Activated T-cell treated with anti-CD3 and anti-CD28 coated beads, Interleukin-2, amount 50 U/mL, for 72 hours (primary cell): ENCODE measurements at regions not wholly inside any gene's neighbourhood (a gene's known extent, or its start where the extent isn't known, plus 50 kb on each side); places are given as distances from the start of the nearest gene placed in this dataset.

Source experiments
- ATAC-seq, 2 donors: fragments of 150-1000 bp; cut with Tn5 transposase; replicated peaks in 1 of 2; 2 replicates each; pipeline ENCODE4 v1.10.0; 2021; ENCODE audit warnings: moderate library complexity in 2 of 2, mild to moderate bottlenecking in 1 of 2
- DNase-seq, 2 donors: peaks; one replicate each; pipeline ENCODE4 v3.0.0; 2021 to 2022; ENCODE audit warnings: mixed read lengths in 1 of 2
- H3K27ac Mint-ChIP-seq: one replicate; pipeline ENCODE4 v1.8.0; 2022; ENCODE audit warnings: mild to moderate bottlenecking, moderate library complexity, mixed read lengths
- H3K27me3 Mint-ChIP-seq: one replicate; pipeline ENCODE4 v1.8.0; 2022; ENCODE audit warnings: low read depth, mixed read lengths
- H3K36me3 Mint-ChIP-seq, 2 donors: one replicate each; pipeline ENCODE4 v1.8.0; 2022; ENCODE audit warnings: mixed read lengths in 2 of 2, mild to moderate bottlenecking in 1 of 2; ENCODE audit not compliant: insufficient read depth in 2 of 2
- H3K4me1 Mint-ChIP-seq: one replicate; pipeline ENCODE4 v1.8.0; 2022; ENCODE audit warnings: low read depth, mixed read lengths
- H3K4me3 Mint-ChIP-seq, 2 donors: one replicate each; pipeline ENCODE4 v1.8.0; 2022; ENCODE audit warnings: mild to moderate bottlenecking in 2 of 2, mixed read lengths in 2 of 2, moderate library complexity in 2 of 2
- H3K9me3 Mint-ChIP-seq, 2 donors: one replicate each; pipeline ENCODE4 v1.8.0; 2022; ENCODE audit warnings: mixed read lengths in 2 of 2

- Mint-ChIP-seq H3K27ac (no peak overlapping the region), H3K4me3 (no peak overlapping the region), H3K36me3 (no peaks in the 10 kb centered on the region), H3K27me3 (peaks cover 11% of the 10 kb centered on the region), H3K9me3 (no peaks in the 10 kb centered on the region), H3K4me1 (peaks cover 17% of the 10 kb centered on the region)
- ATAC-seq = no peak
- DNase-seq = no peak
Measured at GRCh38 chr9:89805571-89806292, 200.9 kb downstream of the GADD45G start.

- H3K27ac Mint-ChIP-seq = no peak overlapping the region
- no peaks in the 10 kb centered on the region for H3K9me3 Mint-ChIP-seq
- peaks cover 17% of the 10 kb centered on the region for H3K4me1 Mint-ChIP-seq
- peaks cover 15% of the 10 kb centered on the region for H3K27me3 Mint-ChIP-seq
- DNase-seq = no peak
- H3K36me3 Mint-ChIP-seq = no peaks in the 10 kb centered on the region
- no peak for ATAC-seq
- H3K4me3 Mint-ChIP-seq = no peak overlapping the region
Measured at GRCh38 chr9:89806371-89807100, 201.7 kb downstream of the GADD45G start.

GRCh38 chr9:89807101-89807395, 202.2 kb downstream of the GADD45G start:
- H3K27me3 Mint-ChIP-seq = peaks cover 10% of the 10 kb centered on the region
- ATAC-seq = no peak
- peaks cover 17% of the 10 kb centered on the region for H3K4me1 Mint-ChIP-seq
- H3K27ac Mint-ChIP-seq = no peak overlapping the region
- no peak for DNase-seq
- no peaks in the 10 kb centered on the region for H3K9me3 Mint-ChIP-seq
- no peak overlapping the region for H3K4me3 Mint-ChIP-seq
- H3K36me3 Mint-ChIP-seq = no peaks in the 10 kb centered on the region

GRCh38 chr9:89807682-89808075, 202.9 kb downstream of the GADD45G start:
- no peaks in the 10 kb centered on the region for H3K36me3 Mint-ChIP-seq
- ATAC-seq (no peak), DNase-seq (no peak)
- H3K4me1 Mint-ChIP-seq = peaks cover 17% of the 10 kb centered on the region
- H3K9me3 Mint-ChIP-seq = no peaks in the 10 kb centered on the region
- H3K4me3 Mint-ChIP-seq = no peak overlapping the region
- no peak overlapping the region for H3K27ac Mint-ChIP-seq
- H3K27me3 Mint-ChIP-seq = peaks cover 6% of the 10 kb centered on the region

GRCh38 chr9:89808076-89808755, 203.4 kb downstream of the GADD45G start:
- ATAC-seq = no peak

GRCh38 chr9:89808756-89809181, 204.0 kb downstream of the GADD45G start:
- Mint-ChIP-seq H3K4me3 (no peak overlapping the region), H3K9me3 (no peaks in the 10 kb centered on the region), H3K36me3 (no peaks in the 10 kb centered on the region), H3K27me3 (peaks cover 14% of the 10 kb centered on the region), H3K4me1 (peaks cover 17% of the 10 kb centered on the region), H3K27ac (no peak overlapping the region)
- no peak for DNase-seq
- no peak for ATAC-seq

More at GRCh38 chr9:89808076-89808755, 203.4 kb downstream of the GADD45G start:
- Mint-ChIP-seq H3K4me1 (peaks cover 17% of the 10 kb centered on the region), H3K27ac (no peak overlapping the region), H3K4me3 (no peak overlapping the region), H3K27me3 (peaks cover 10% of the 10 kb centered on the region), H3K9me3 (no peaks in the 10 kb centered on the region), H3K36me3 (no peaks in the 10 kb centered on the region)
- DNase-seq = no peak

GRCh38 chr9:89810431-89810830, 205.6 kb downstream of the GADD45G start:
- no peak overlapping the region for H3K27ac Mint-ChIP-seq
- no peak overlapping the region for H3K4me3 Mint-ChIP-seq
- ATAC-seq (no peak), DNase-seq (no peak)
- no peaks in the 10 kb centered on the region for H3K36me3 Mint-ChIP-seq
- no peaks in the 10 kb centered on the region for H3K9me3 Mint-ChIP-seq
- H3K4me1 Mint-ChIP-seq = peaks cover 22% of the 10 kb centered on the region
- peaks cover 14% of the 10 kb centered on the region for H3K27me3 Mint-ChIP-seq

GRCh38 chr9:89811356-89811755, 206.5 kb downstream of the GADD45G start:
- Mint-ChIP-seq H3K36me3 (no peaks in the 10 kb centered on the region), H3K9me3 (no peaks in the 10 kb centered on the region), H3K27ac (no peak overlapping the region), H3K4me1 (peaks cover 29% of the 10 kb centered on the region), H3K27me3 (peaks cover 14% of the 10 kb centered on the region), H3K4me3 (no peak overlapping the region)
- no peak for DNase-seq
- no peak for ATAC-seq

GRCh38 chr9:89811886-89812450, 207.2 kb downstream of the GADD45G start:
- H3K9me3 Mint-ChIP-seq = no peaks in the 10 kb centered on the region

GRCh38 chr9:89812556-89813181, 207.9 kb downstream of the GADD45G start:
- Mint-ChIP-seq H3K27ac (no peak overlapping the region), H3K4me3 (no peak overlapping the region), H3K36me3 (no peaks in the 10 kb centered on the region), H3K9me3 (no peaks in the 10 kb centered on the region), H3K4me1 (peaks cover 22% of the 10 kb centered on the region), H3K27me3 (peaks cover 14% of the 10 kb centered on the region)
- ATAC-seq (no peak), DNase-seq (no peak)

More at GRCh38 chr9:89811886-89812450, 207.2 kb downstream of the GADD45G start:
- no peak overlapping the region for H3K4me3 Mint-ChIP-seq
- H3K27me3 Mint-ChIP-seq = peaks cover 14% of the 10 kb centered on the region
- no peaks in the 10 kb centered on the region for H3K36me3 Mint-ChIP-seq
- ATAC-seq (no peak), DNase-seq (no peak)
- H3K4me1 Mint-ChIP-seq = peaks cover 26% of the 10 kb centered on the region
- no peak overlapping the region for H3K27ac Mint-ChIP-seq

- H3K27ac Mint-ChIP-seq = no peak overlapping the region
- peaks cover 22% of the 10 kb centered on the region for H3K4me1 Mint-ChIP-seq
- no peaks in the 10 kb centered on the region for H3K36me3 Mint-ChIP-seq
- H3K27me3 Mint-ChIP-seq = peaks cover 14% of the 10 kb centered on the region
- no peaks in the 10 kb centered on the region for H3K9me3 Mint-ChIP-seq
- no peak overlapping the region for H3K4me3 Mint-ChIP-seq
- ATAC-seq (no peak), DNase-seq (no peak)
Measured at GRCh38 chr9:89813482-89813881, 208.7 kb downstream of the GADD45G start.

GRCh38 chr9:89814340-89815040, 209.7 kb downstream of the GADD45G start:
- Mint-ChIP-seq H3K4me3 (peak overlapping the region in 1 of 2 donors; percentile 4), H3K27ac (no peak overlapping the region), H3K9me3 (no peaks in the 10 kb centered on the region), H3K36me3 (no peaks in the 10 kb centered on the region), H3K27me3 (peaks cover 14% of the 10 kb centered on the region), H3K4me1 (peaks cover 22% of the 10 kb centered on the region)
- DNase-seq (no peak), ATAC-seq (peak in 1 of 2 donors; percentile 32)
